Suprapubic skin (tissue), 4 donors: ENCODE measurements at regions not wholly inside any gene's neighbourhood (a gene's known extent, or its start where the extent isn't known, plus 50 kb on each side); places are given as distances from the start of the nearest gene placed in this dataset.

Experiments
- CTCF ChIP-seq, 2 donors: fragments of 200-600 bp in 1 of 2; fragments of 450-650 bp in 1 of 2; sonication (generic) in 1 of 2; IDR thresholded peaks; one replicate each; pipeline ENCODE4 v1.5.1; 2016 to 2019; ENCODE audit warnings: antibody characterized with exemption in 2 of 2, mild to moderate bottlenecking in 1 of 2, moderate library complexity in 1 of 2
- EP300 ChIP-seq: sonication (generic); formaldehyde crosslinking; IDR thresholded peaks from one replicate; pipeline ENCODE4 v1.6.1; 2017; ENCODE audit warnings: antibody characterized with exemption
- POLR2A ChIP-seq, 2 donors: fragments of 450-650 bp; IDR thresholded peaks; one replicate each; pipeline ENCODE4 v1.6.1; 2017; ENCODE audit warnings: antibody characterized with exemption in 2 of 2, mild to moderate bottlenecking in 2 of 2, moderate library complexity in 2 of 2
- POLR2AphosphoS5 ChIP-seq, 3 donors: sonication (generic); formaldehyde crosslinking; IDR thresholded peaks; one replicate each; pipeline ENCODE4 v1.6.1; 2017; ENCODE audit warnings: antibody characterized with exemption in 3 of 3

- TF ChIP-seq CTCF (IDR thresholded peaks at IDR 0.05) (no peak), POLR2AphosphoS5 (IDR thresholded peaks at IDR 0.05) (no peak), POLR2A (IDR thresholded peaks at IDR 0.05) (no peak), EP300 (no peak)
Measured at GRCh38 chr18:34128436-34128835, 96.3 kb downstream of the NOL4 start.
